Omental fat pad (tissue), 3 donors: ENCODE measurements at regions not wholly inside any gene's neighbourhood (a gene's known extent, or its start where the extent isn't known, plus 50 kb on each side); places are given as distances from the start of the nearest gene placed in this dataset.

Experiments
- ATAC-seq: fragments of 150-250 bp; one replicate; pipeline ENCODE4 v1.9.1; 2016; ENCODE audit warnings: mild to moderate bottlenecking, moderate library complexity; ENCODE audit not compliant: low FRiP score
- DNase-seq: peaks from one replicate; pipeline ENCODE4 v3.0.0-alpha.2; 2019; ENCODE audit warnings: low spot score
- TF ChIP-seq, protein P1 (sequence below), 3 donors: fragments of 450-650 bp; IDR thresholded peaks; one replicate each; pipeline ENCODE4 v1.5.1; 2016 to 2017; ENCODE audit warnings: antibody characterized with exemption in 3 of 3, mild to moderate bottlenecking in 3 of 3, moderate library complexity in 2 of 3

DNA sequence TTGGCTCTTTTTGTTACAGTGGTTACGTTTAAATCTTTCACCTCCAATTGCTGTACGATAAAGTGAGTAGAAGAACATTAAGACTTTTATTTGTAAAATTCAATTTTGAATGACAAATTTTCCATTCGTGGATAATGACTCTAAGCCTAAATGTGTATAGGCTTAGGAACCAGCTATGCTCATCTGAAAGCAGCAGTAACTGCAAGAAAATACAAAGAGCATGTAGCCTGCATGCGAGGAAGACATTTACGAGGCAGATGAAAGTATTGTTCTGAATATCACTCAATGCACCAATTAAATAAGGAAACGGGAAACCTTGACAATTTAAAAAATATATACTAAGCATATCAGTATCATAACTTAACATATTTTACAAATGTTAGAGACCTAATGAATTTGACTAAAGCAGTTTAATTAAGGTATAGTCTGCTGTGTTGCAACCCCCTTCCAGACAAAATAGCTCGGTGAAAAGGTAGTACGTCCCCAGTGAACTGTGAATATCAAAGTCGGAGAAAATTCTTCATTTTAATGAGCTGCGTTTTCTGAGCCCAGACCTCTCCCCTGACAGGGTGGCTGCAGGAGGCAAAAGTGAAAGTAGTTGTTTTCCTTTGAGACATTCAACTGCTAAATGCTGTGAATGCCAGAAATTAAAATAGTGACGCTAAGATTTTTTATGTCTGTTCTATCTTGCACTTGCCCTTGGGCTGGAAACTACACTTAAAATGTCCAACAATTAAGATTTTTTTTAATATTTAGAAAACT, 1236.5 kb upstream of the TENM3 start:
- DNase-seq (no peak), ATAC-seq (no peak)
- TF ChIP-seq, protein P1, sequence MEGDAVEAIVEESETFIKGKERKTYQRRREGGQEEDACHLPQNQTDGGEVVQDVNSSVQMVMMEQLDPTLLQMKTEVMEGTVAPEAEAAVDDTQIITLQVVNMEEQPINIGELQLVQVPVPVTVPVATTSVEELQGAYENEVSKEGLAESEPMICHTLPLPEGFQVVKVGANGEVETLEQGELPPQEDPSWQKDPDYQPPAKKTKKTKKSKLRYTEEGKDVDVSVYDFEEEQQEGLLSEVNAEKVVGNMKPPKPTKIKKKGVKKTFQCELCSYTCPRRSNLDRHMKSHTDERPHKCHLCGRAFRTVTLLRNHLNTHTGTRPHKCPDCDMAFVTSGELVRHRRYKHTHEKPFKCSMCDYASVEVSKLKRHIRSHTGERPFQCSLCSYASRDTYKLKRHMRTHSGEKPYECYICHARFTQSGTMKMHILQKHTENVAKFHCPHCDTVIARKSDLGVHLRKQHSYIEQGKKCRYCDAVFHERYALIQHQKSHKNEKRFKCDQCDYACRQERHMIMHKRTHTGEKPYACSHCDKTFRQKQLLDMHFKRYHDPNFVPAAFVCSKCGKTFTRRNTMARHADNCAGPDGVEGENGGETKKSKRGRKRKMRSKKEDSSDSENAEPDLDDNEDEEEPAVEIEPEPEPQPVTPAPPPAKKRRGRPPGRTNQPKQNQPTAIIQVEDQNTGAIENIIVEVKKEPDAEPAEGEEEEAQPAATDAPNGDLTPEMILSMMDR (IDR thresholded peaks at IDR 0.05) = no peak

DNA sequence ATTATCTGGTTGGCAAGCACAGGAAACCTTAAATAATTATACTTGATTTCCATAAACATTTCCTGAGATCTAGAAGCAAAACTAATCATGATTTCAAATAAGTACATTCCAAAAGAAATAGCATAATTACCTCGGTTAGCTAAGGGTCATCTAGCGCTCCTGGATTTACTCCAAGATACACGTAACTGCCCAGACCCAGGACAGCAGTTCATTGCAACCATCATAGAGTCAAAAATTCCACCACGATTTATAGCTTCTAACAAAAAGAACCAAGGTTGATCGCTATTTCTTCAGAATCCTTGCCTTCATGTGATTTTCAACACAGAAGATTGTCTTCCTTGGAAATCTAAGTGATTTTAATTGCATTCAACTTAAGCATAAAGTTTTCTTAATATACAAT, 1235.5 kb upstream of the TENM3 start:
- TF ChIP-seq, protein P1 (IDR thresholded peaks at IDR 0.05) = no peak
- no peak for DNase-seq
- no peak for ATAC-seq

DNA sequence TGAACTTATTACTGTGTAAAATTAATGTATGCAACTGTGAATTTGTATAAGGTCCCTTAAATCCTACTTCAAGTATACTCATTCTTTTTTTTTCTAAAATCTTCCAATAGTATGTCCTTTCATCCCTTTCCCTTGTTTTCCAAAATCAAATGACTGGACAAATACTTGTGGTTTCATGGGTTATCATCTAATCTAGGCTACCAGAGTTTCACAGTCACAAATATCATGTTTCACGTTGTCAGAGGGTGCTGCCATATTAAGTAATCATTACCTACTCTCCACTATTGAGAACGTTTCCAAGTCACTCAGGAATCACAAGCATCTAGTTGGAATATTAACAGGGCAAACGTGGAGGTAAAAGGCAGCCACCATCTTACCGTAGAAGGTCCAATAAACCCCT, 1235.0 kb upstream of the TENM3 start:
- ATAC-seq (no peak), DNase-seq (no peak)
- TF ChIP-seq, protein P1 (IDR thresholded peaks at IDR 0.05) = no peak

DNA sequence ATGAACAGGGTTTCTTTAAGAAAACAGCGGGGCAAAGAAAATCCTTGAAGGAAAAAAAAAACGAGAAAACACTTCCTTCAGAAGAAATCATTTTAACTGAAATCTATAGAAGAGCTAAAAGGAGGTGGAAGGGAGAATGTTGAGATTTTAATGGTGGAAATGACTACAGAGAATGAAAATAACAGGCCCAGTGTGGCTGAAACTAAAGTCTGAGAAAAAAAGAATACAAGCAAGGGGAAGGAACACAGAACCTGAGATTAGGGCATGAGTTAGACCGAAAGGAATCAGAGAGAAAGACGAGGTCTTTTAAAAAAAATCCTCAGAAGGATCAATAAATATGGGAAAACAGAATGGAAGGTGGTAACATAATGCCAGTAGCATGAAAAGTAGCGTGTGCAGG, 1230.0 kb upstream of the TENM3 start:
- TF ChIP-seq, protein P1 (IDR thresholded peaks at IDR 0.05) = no peak
- ATAC-seq = no peak
- DNase-seq = no peak

DNA sequence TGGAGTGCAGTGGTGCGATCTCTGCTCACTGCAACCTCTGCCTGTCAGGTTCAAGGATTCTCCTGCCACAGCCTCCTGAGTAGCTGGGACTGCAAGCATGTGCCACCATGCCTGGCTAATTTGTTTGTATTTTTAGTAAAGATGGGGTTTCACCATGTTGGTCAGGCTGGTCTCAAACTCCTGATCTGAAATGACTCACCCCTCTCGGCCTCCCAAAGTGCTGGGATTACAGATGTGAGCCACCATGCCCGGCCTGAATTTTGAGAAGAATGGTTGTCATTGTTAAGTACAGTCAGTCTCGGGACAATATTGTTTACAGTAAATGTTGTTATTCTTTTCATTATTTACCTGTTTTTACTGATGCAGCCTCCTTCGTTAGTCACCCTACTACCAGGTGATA, 1226.2 kb upstream of the TENM3 start:
- ATAC-seq (no peak), DNase-seq (no peak)
- TF ChIP-seq, protein P1 (IDR thresholded peaks at IDR 0.05) = no peak

DNA sequence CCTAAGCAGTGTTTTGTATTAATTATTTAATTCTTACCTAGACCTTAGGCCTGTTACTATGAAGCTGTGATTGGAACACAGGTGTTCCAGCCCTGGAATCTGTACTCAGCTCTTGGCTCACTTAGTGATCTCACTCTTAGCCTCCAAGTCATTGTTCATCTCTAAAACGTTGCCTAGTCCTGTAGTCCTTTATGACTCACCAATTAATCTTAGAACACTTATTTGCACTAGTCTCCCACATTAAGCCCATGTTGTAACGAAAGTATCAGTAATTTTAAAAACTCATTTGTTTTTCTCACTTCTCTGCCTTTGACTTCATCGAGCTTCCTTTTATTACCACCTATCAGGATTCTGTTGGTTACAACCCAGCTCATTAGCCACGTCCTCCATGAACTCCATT, 1224.7 kb upstream of the TENM3 start:
- ATAC-seq (no peak), DNase-seq (no peak)
- TF ChIP-seq, protein P1 (IDR thresholded peaks at IDR 0.05) = no peak

DNA sequence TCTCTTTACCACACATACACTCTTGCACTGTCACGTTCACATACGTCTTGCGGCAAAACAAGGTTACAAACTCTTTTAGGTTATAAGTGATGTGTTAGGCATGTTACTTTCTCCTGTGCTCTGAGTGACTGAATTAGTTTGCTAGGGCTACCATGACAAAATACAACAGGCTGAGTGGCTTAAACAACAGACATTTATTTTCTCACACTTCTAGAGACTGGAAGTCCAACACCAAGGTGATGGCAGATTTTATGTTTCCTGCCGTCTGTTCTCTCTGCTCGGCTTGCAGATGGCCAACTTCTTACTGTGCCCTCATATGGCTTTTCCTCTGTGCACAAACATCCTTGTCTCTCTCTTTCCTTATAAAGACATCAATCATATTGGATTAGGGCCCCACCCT, 1224.3 kb upstream of the TENM3 start:
- TF ChIP-seq, protein P1 (IDR thresholded peaks at IDR 0.05) = no peak
- no peak for DNase-seq
- no peak for ATAC-seq
